ENCODE measurements at regions not wholly inside any gene's neighbourhood (a gene's known extent, or its start where the extent isn't known, plus 50 kb on each side); places are given as distances from the start of the nearest gene placed in this dataset.

- TF ChIP-seq POLR2AphosphoS5 (IDR thresholded peaks at IDR 0.05; ENCODE audit: low read depth) (no peak), CTCF (IDR thresholded peaks at IDR 0.05; ENCODE audit: insufficient read depth, low read length) (no peak)
Measured at GRCh38 chr3:65018801-65019200, 331.0 kb upstream of the ADAMTS9 start.

Data from HL-60 (cell line).